IMR-90 (cell line): ENCODE measurements at regions not wholly inside any gene's neighbourhood (a gene's known extent, or its start where the extent isn't known, plus 50 kb on each side); places are given as distances from the start of the nearest gene placed in this dataset.

ENCODE experiments used
- ATAC-seq: fragments of 200-7000 bp; cut with Tn5 transposase; 2 replicates; pipeline ENCODE4 v1.9.1; 2020; ENCODE audit warnings: low read depth, mild to moderate bottlenecking, moderate library complexity
- BruUV-seq: library from RNA; stranded (reverse); fragments of 400-500 nt; replicated peaks from 2 replicates; lab custom pipeline; 2021; lab: Mats Ljungman, UMichigan
- CTCF ChIA-PET: fragments of 300-600 bp; formaldehyde crosslinking; extraction: SDS; loops from one replicate; lab custom pipeline; 2021; ENCODE audit warnings: antibody characterized with exemption; lab: Yijun Ruan, JAX
- POLR2A ChIA-PET: fragments of 300-600 bp; sonication (Branson Sonifier 250); formaldehyde crosslinking; loops from one replicate; lab custom pipeline; 2022; ENCODE audit warnings: antibody characterized with exemption; ENCODE audit not compliant: unreplicated experiment; lab: Charles Lee
- DNase-seq: peaks from one replicate; pipeline ENCODE4 v3.0.0; 2013
- H2AFZ ChIP-seq: replicated peaks from 2 replicates; pipeline ENCODE3; 2013; ENCODE audit warnings: low read length, mild to moderate bottlenecking; ENCODE audit not compliant: poor library complexity
- H2AK5ac ChIP-seq: 2 replicates; pipeline ENCODE4 v1.6.1; 2013; ENCODE audit warnings: low read depth, low read length, inconsistent platforms
- H2AK9ac ChIP-seq: replicated peaks from 2 replicates; pipeline ENCODE3; 2013; ENCODE audit warnings: mild to moderate bottlenecking, low read depth, low read length, moderate library complexity; ENCODE audit not compliant: poor library complexity
- H2BK120ac ChIP-seq: 2 replicates; pipeline ENCODE4 v1.6.1; 2013; ENCODE audit warnings: low read depth, low read length, inconsistent platforms
- H2BK15ac ChIP-seq: 3 replicates; pipeline ENCODE4 v1.6.1; 2013; ENCODE audit warnings: low read depth, low read length, inconsistent platforms
- H2BK20ac ChIP-seq: 2 replicates; pipeline ENCODE4 v1.6.1; 2013; ENCODE audit warnings: low read depth, mild to moderate bottlenecking, inconsistent platforms, low read length, moderate library complexity
- H2BK5ac ChIP-seq: 2 replicates; pipeline ENCODE4 v1.6.1; 2013; ENCODE audit warnings: mild to moderate bottlenecking, low read depth, low read length, inconsistent platforms; ENCODE audit not compliant: poor library complexity, severe bottlenecking
- H3K14ac ChIP-seq: replicated peaks from 2 replicates; pipeline ENCODE4 v1.6.1; 2013; ENCODE audit warnings: low read depth, low read length, inconsistent platforms
- H3K18ac ChIP-seq: 2 replicates; pipeline ENCODE4 v1.6.1; 2013; ENCODE audit warnings: low read depth, low read length, control low read depth
- H3K23ac ChIP-seq: 2 replicates; pipeline ENCODE4 v1.6.1; 2013; ENCODE audit warnings: low read depth, low read length, inconsistent platforms
- H3K27ac ChIP-seq: 2 replicates; pipeline ENCODE4 v1.5.1; 2013; ENCODE audit warnings: mild to moderate bottlenecking, control low read depth, low read length; ENCODE audit not compliant: insufficient read depth
- H3K27me3 ChIP-seq: 2 replicates; pipeline ENCODE4 v1.6.1; 2013; ENCODE audit warnings: low read length; ENCODE audit not compliant: control insufficient read depth, insufficient read depth
- H3K36me3 ChIP-seq: 2 replicates; pipeline ENCODE4 v1.6.1; 2013; ENCODE audit warnings: low read length, mixed read lengths; ENCODE audit not compliant: control insufficient read depth, insufficient read depth
- H3K4ac ChIP-seq: 2 replicates; pipeline ENCODE4 v1.6.1; 2013; ENCODE audit warnings: low read depth, low read length, inconsistent platforms
- H3K4me1 ChIP-seq: 2 replicates; pipeline ENCODE4 v1.6.1; 2013; ENCODE audit warnings: low read length, mixed read lengths; ENCODE audit not compliant: control insufficient read depth, insufficient read depth
- H3K4me2 ChIP-seq: 2 replicates; pipeline ENCODE4 v1.6.1; 2013; ENCODE audit warnings: low read depth, mild to moderate bottlenecking, control low read depth, low read length, moderate library complexity
- H3K4me3 ChIP-seq: 2 replicates; pipeline ENCODE4 v1.5.1; 2013; ENCODE audit warnings: low read depth, mild to moderate bottlenecking, control low read depth, low read length, moderate library complexity; ENCODE audit not compliant: insufficient read depth
- H3K56ac ChIP-seq: 2 replicates; pipeline ENCODE4 v1.6.1; 2013; ENCODE audit warnings: low read length, inconsistent platforms; ENCODE audit not compliant: insufficient read depth; ENCODE audit errors: extremely low read depth
- H3K79me1 ChIP-seq, 2 experiments: 2 replicates each; pipeline ENCODE4 v1.6.1; 2013; ENCODE audit warnings: low read length in 2 of 2, inconsistent platforms in 1 of 2, low read depth in 1 of 2
- H3K9ac ChIP-seq: 2 replicates; pipeline ENCODE4 v1.6.1; 2013; ENCODE audit warnings: low read depth, low read length, control low read depth
- H3K9me1 ChIP-seq: 2 replicates; pipeline ENCODE4 v1.6.1; 2013; ENCODE audit warnings: low read length, inconsistent platforms; ENCODE audit not compliant: insufficient read depth
- H3K9me3 ChIP-seq: 2 replicates; pipeline ENCODE4 v1.6.1; 2013; ENCODE audit warnings: low read length; ENCODE audit not compliant: control insufficient read depth, insufficient read depth
- H4K20me1 ChIP-seq: 2 replicates; pipeline ENCODE4 v1.6.1; 2013; ENCODE audit warnings: low read length, inconsistent platforms; ENCODE audit not compliant: insufficient read depth
- H4K5ac ChIP-seq: 2 replicates; pipeline ENCODE4 v1.6.1; 2013; ENCODE audit warnings: mild to moderate bottlenecking, low read depth, low read length, control low read depth
- H4K8ac ChIP-seq, 2 experiments: 2 replicates each; pipeline ENCODE4 v1.6.1; 2013; ENCODE audit warnings: low read depth in 2 of 2, low read length in 2 of 2, control low read depth in 1 of 2, inconsistent platforms in 1 of 2
- H4K91ac ChIP-seq: 2 replicates; pipeline ENCODE4 v1.6.1; 2013; ENCODE audit warnings: low read depth, low read length, inconsistent platforms; ENCODE audit not compliant: insufficient read depth
- BHLHE40 ChIP-seq: fragments of 150-350 bp; IDR thresholded peaks from 2 replicates; pipeline ENCODE4 v1.6.1; 2016; ENCODE audit warnings: mild to moderate bottlenecking, low read depth, low read length
- CEBPB ChIP-seq: IDR thresholded peaks from 2 replicates; pipeline ENCODE4 v1.6.1; 2012; ENCODE audit warnings: low read depth, low read length, improper control_type of control experiment
- CHD1 ChIP-seq: IDR thresholded peaks from 2 replicates; pipeline ENCODE4 v1.6.1; 2012; ENCODE audit warnings: low read depth, low read length, improper control_type of control experiment
- FOS ChIP-seq: fragments of 150-350 bp; IDR thresholded peaks from 2 replicates; pipeline ENCODE4 v1.6.1; 2016; ENCODE audit warnings: low read depth, low read length
- MAFK ChIP-seq: IDR thresholded peaks from 2 replicates; pipeline ENCODE4 v1.6.1; 2012; ENCODE audit warnings: low read depth, low read length, improper control_type of control experiment
- MXI1 ChIP-seq: IDR thresholded peaks from 2 replicates; pipeline ENCODE4 v1.6.1; 2012; ENCODE audit warnings: low read depth, mild to moderate bottlenecking, low read length, moderate library complexity, borderline replicate concordance
- NFE2L2 ChIP-seq: fragments of 150-350 bp; IDR thresholded peaks from 2 replicates; pipeline ENCODE4 v1.6.1; 2016; ENCODE audit warnings: low read depth, mild to moderate bottlenecking, low read length
- POLR2A ChIP-seq: IDR thresholded peaks from 2 replicates; pipeline ENCODE4 v1.6.1; 2012; ENCODE audit warnings: mild to moderate bottlenecking, low read depth, low read length
- RAD21 ChIP-seq: IDR thresholded peaks from 2 replicates; pipeline ENCODE4 v1.6.1; 2012; ENCODE audit warnings: low read length, improper control_type of control experiment
- RCOR1 ChIP-seq: IDR thresholded peaks from 2 replicates; pipeline ENCODE4 v1.6.1; 2012; ENCODE audit warnings: mild to moderate bottlenecking, low read length, improper control_type of control experiment; ENCODE audit not compliant: insufficient replicate concordance
- RFX5 ChIP-seq: IDR thresholded peaks from 2 replicates; pipeline ENCODE4 v1.8.0; 2012; ENCODE audit warnings: low read depth, mild to moderate bottlenecking, low read length, moderate library complexity
- SMC3 ChIP-seq: fragments of 150-350 bp; IDR thresholded peaks from 2 replicates; pipeline ENCODE4 v1.6.1; 2016; ENCODE audit warnings: low read depth, mild to moderate bottlenecking, antibody characterized with exemption, low read length, moderate library complexity
- USF2 ChIP-seq: fragments of 150-350 bp; IDR thresholded peaks from 2 replicates; pipeline ENCODE4 v1.6.1; 2017; ENCODE audit warnings: mild to moderate bottlenecking, antibody characterized with exemption, low read length, low read depth
- WGBS, 2 experiments: methylation state at CpG; one replicate each; pipeline versions ENCODE4 v1.1.5 to v1.1.7; 2013; ENCODE audit warnings: missing lambda C conversion rate in 2 of 2; ENCODE audit not compliant: insufficient read length in 1 of 2; ENCODE audit errors: extremely low coverage in 2 of 2; 5-methylcytosine and 5-hydroxymethylcytosine counted together
- dilution Hi-C: fragments of 300-500 bp; cut with HindIII; formaldehyde crosslinking; loops from one replicate; pipeline ENCODE4 v1.14.3; 2018; ENCODE audit warnings: low sequenced_read_pairs; ENCODE audit not compliant: unreplicated experiment
- in situ Hi-C: fragments of 300-500 bp; cut with MboI; formaldehyde crosslinking; loops from 3 replicates; pipeline ENCODE4 v1.14.3; 2019; ENCODE audit warnings: low sequenced_read_pairs, inconsistent platforms, mixed read lengths
- intact Hi-C: fragments of 100-400 bp; cut with micrococcal nuclease; formaldehyde crosslinking; loops from 2 replicates; pipeline ENCODE4 v1.10.0; 2022
- TF ChIP-seq, protein P1 (sequence below): conservative IDR thresholded peaks from 2 replicates; pipeline ENCODE4 v1.5.1; 2012; ENCODE audit warnings: mild to moderate bottlenecking, low read depth, low read length, improper control_type of control experiment
- TF ChIP-seq, protein P2 (sequence below): fragments of 150-350 bp; IDR thresholded peaks from 2 replicates; pipeline ENCODE4 v1.6.1; 2016; ENCODE audit warnings: low read depth, mild to moderate bottlenecking, low read length, moderate library complexity, borderline replicate concordance

GRCh38 chr9:71368157-71368556 is 246.7 kb upstream of the TRPM3 start:
- Histone ChIP-seq H3K4me2 (no peak overlapping the region), H4K8ac (no peak overlapping the region), H3K36me3 (no peaks in the 10 kb centered on the region), H2AFZ (no peak overlapping the region), H2AK9ac (no peak overlapping the region), H3K23ac (no peak overlapping the region), H3K18ac (no peak overlapping the region), H4K20me1 (no peaks in the 10 kb centered on the region), H3K4me3 (no peak overlapping the region), H2BK20ac (no peak overlapping the region), H3K9me1 (no peaks in the 10 kb centered on the region), H2AK5ac (no peak overlapping the region), H4K5ac (no peak overlapping the region), H3K79me1 (no peaks in the 10 kb centered on the region), H4K91ac (no peak overlapping the region), H3K27ac (no peak overlapping the region), H3K14ac (no peak overlapping the region), H2BK15ac (no peak overlapping the region), H3K4me1 (no peaks in the 10 kb centered on the region), H2BK5ac (no peak overlapping the region), H3K56ac (no peak overlapping the region), H3K9ac (no peak overlapping the region), H3K4ac (no peak overlapping the region), H3K9me3 (no peaks in the 10 kb centered on the region), H2BK120ac (no peak overlapping the region), H3K27me3 (no peaks in the 10 kb centered on the region)
- dilution Hi-C loops, result no loop called here
- ChIA-PET CTCF (no interaction called here), POLR2A (no interaction called here)
- intact Hi-C loops, result no loop called here
- DNase-seq (no peak), ATAC-seq (no peak)
- BruUV-seq, result no TSS peak
- TF ChIP-seq MXI1 (no peak), NFE2L2 (no peak), POLR2A (no peak), BHLHE40 (no peak), SMC3 (no peak), FOS (no peak), RFX5 (no peak), MAFK (no peak), RCOR1 (no peak), CEBPB (no peak), RAD21 (no peak), CHD1 (no peak), USF2 (no peak)
- TF ChIP-seq, protein P1, sequence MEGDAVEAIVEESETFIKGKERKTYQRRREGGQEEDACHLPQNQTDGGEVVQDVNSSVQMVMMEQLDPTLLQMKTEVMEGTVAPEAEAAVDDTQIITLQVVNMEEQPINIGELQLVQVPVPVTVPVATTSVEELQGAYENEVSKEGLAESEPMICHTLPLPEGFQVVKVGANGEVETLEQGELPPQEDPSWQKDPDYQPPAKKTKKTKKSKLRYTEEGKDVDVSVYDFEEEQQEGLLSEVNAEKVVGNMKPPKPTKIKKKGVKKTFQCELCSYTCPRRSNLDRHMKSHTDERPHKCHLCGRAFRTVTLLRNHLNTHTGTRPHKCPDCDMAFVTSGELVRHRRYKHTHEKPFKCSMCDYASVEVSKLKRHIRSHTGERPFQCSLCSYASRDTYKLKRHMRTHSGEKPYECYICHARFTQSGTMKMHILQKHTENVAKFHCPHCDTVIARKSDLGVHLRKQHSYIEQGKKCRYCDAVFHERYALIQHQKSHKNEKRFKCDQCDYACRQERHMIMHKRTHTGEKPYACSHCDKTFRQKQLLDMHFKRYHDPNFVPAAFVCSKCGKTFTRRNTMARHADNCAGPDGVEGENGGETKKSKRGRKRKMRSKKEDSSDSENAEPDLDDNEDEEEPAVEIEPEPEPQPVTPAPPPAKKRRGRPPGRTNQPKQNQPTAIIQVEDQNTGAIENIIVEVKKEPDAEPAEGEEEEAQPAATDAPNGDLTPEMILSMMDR, result no peak
- TF ChIP-seq, protein P2, sequence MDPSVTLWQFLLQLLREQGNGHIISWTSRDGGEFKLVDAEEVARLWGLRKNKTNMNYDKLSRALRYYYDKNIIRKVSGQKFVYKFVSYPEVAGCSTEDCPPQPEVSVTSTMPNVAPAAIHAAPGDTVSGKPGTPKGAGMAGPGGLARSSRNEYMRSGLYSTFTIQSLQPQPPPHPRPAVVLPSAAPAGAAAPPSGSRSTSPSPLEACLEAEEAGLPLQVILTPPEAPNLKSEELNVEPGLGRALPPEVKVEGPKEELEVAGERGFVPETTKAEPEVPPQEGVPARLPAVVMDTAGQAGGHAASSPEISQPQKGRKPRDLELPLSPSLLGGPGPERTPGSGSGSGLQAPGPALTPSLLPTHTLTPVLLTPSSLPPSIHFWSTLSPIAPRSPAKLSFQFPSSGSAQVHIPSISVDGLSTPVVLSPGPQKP, result no peak
- in situ Hi-C loops, result no loop called here
- WGBS, 2 experiments, result 0% methylated on average over 1 of the region's 1 CpG; no CpG with 5 or more reads in 1 of the 2 experiments
